ENCODE measurements at regions not wholly inside any gene's neighbourhood (a gene's known extent, or its start where the extent isn't known, plus 50 kb on each side); places are given as distances from the start of the nearest gene placed in this dataset.

- TF ChIP-seq, protein P1, sequence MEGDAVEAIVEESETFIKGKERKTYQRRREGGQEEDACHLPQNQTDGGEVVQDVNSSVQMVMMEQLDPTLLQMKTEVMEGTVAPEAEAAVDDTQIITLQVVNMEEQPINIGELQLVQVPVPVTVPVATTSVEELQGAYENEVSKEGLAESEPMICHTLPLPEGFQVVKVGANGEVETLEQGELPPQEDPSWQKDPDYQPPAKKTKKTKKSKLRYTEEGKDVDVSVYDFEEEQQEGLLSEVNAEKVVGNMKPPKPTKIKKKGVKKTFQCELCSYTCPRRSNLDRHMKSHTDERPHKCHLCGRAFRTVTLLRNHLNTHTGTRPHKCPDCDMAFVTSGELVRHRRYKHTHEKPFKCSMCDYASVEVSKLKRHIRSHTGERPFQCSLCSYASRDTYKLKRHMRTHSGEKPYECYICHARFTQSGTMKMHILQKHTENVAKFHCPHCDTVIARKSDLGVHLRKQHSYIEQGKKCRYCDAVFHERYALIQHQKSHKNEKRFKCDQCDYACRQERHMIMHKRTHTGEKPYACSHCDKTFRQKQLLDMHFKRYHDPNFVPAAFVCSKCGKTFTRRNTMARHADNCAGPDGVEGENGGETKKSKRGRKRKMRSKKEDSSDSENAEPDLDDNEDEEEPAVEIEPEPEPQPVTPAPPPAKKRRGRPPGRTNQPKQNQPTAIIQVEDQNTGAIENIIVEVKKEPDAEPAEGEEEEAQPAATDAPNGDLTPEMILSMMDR (IDR thresholded peaks at IDR 0.05), result no peak
- Mint-ChIP-seq H3K36me3 (ENCODE audit: low read depth) (no peaks in the 10 kb centered on the region), H3K27ac (no peak overlapping the region), H3K4me1 (ENCODE audit: low read depth) (no peaks in the 10 kb centered on the region), H3K27me3 (no peaks in the 10 kb centered on the region), H3K9me3 (peaks cover 3% of the 10 kb centered on the region), H3K4me3 (no peak overlapping the region)
- ATAC-seq (no peak), DNase-seq (no peak)
- intact Hi-C loops (cut with micrococcal nuclease), result no loop called here
- ChIA-PET POLR2A (no interaction called here), CTCF (no interaction called here)
Measured at GRCh38 chr11:79683930-79684329, 243.1 kb upstream of the TENM4 start.

DNA sequence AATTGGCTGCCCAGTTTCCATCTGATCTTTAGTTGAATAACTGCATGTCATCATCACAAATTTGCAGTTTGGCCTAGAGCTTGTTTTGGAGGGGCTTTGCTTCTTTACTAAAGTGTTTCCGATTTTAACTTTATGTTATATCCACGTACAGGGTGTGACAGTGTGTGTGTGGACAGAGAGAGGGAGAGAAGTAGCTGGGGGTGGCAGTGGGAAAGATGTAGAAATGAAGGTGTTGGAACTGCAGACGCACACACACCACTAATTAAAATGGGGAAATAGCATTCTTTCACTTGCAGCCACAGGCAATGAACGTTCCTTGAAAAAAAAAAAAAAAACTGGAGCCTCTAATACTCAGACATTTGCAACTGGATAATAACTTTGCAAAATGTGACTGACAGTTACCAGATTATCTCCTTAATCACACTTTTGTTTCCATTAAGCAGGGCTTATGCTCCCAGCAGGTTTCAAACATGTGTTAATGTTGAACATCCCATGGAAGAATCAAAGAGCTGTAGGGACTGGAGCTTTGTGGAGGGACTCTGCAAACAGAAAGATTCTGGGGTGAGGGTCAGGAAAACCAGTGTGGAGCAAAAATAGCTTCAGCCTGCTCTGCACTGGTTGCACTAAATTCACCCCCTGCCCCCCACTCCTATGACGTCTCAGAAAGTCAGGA is 238.1 kb upstream of the TENM4 start:
- Mint-ChIP-seq H3K4me3 (no peak overlapping the region), H3K27ac (no peak overlapping the region), H3K36me3 (ENCODE audit: low read depth) (no peaks in the 10 kb centered on the region), H3K9me3 (peaks cover 6% of the 10 kb centered on the region), H3K27me3 (no peaks in the 10 kb centered on the region), H3K4me1 (ENCODE audit: low read depth) (no peaks in the 10 kb centered on the region)
- CTCF ChIA-PET, result no interaction called here
- DNase-seq (no peak), ATAC-seq (no peak)
- POLR2A ChIA-PET, result no interaction called here
- TF ChIP-seq, protein P1 (IDR thresholded peaks at IDR 0.05), result no peak
- intact Hi-C loops (cut with micrococcal nuclease), result no loop called here

DNA sequence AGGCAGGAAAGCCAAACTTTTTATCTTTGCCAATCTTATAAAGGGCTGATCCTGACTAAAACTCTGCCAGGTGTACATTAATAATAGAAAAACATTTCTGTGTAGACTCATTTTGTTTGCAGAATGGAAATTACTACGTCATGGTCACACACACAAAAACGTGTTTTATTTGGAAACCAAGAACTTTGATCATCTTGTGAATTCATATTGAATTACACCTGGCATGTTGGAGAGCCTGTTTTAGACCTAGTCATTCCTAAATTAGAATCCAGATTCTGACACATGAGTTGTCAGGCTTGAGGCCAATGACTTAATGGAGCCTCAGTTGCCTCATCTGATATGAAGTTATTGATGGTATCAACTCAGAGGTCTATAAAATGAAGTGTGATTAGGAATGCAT is 235.6 kb upstream of the TENM4 start:
- Mint-ChIP-seq H3K4me3 (no peak overlapping the region), H3K27me3 (no peaks in the 10 kb centered on the region), H3K36me3 (ENCODE audit: low read depth) (no peaks in the 10 kb centered on the region), H3K4me1 (ENCODE audit: low read depth) (no peaks in the 10 kb centered on the region), H3K27ac (no peak overlapping the region), H3K9me3 (peaks cover 6% of the 10 kb centered on the region)
- CTCF ChIA-PET, result no interaction called here
- no peak for DNase-seq
- POLR2A ChIA-PET, result interaction anchor here (0.7 kb wide), 1 partner anchor 28 kb away, joined by 3 read pairs; no protein-coding TSS in a partner anchor
- TF ChIP-seq, protein P1 (IDR thresholded peaks at IDR 0.05), result no peak
- ATAC-seq, result no peak
- intact Hi-C loops (cut with micrococcal nuclease), result no loop called here

DNA sequence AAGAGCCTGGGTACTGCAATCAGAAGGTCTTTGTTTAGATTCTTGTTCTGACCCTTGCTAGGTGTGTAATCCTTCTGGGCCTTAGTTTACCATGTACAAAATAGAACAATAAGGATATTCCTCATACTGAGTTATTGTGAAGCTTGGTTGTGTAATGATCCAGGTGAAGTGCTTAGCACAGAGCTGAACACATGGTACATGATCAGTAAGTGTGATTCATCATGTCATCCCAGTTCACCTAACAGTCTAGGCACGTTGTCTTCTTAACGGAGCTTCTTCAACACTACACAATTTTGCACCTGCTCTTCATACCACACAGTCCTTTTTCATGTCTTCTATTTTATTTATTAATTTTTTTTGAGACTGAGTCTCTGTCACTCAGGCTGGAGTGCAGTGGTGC is 234.3 kb upstream of the TENM4 start:
- H3K9me3 Mint-ChIP-seq, result peaks cover 3% of the 10 kb centered on the region
- no peak for ATAC-seq
- no peak overlapping the region for H3K4me3 Mint-ChIP-seq
- H3K36me3 Mint-ChIP-seq (ENCODE audit: low read depth), result no peaks in the 10 kb centered on the region
- no peak overlapping the region for H3K27ac Mint-ChIP-seq
- no peak for DNase-seq
- intact Hi-C loops (cut with micrococcal nuclease), result no loop called here
- no peaks in the 10 kb centered on the region for H3K27me3 Mint-ChIP-seq
- TF ChIP-seq, protein P1 (IDR thresholded peaks at IDR 0.05), result no peak
- POLR2A ChIA-PET, result no interaction called here
- no peaks in the 10 kb centered on the region for H3K4me1 Mint-ChIP-seq (ENCODE audit: low read depth)
- CTCF ChIA-PET, result no interaction called here

GRCh38 chr11:79672786-79673185 is 232.0 kb upstream of the TENM4 start:
- Mint-ChIP-seq H3K9me3 (peaks cover 3% of the 10 kb centered on the region), H3K4me3 (no peak overlapping the region), H3K27me3 (no peaks in the 10 kb centered on the region), H3K36me3 (ENCODE audit: low read depth) (no peaks in the 10 kb centered on the region), H3K4me1 (ENCODE audit: low read depth) (no peaks in the 10 kb centered on the region), H3K27ac (no peak overlapping the region)
- TF ChIP-seq, protein P1 (IDR thresholded peaks at IDR 0.05), result no peak
- intact Hi-C loops (cut with micrococcal nuclease), result no loop called here
- ATAC-seq (no peak), DNase-seq (no peak)
- POLR2A ChIA-PET, result no interaction called here
- CTCF ChIA-PET, result no interaction called here
